GM18867 (cell line): ENCODE measurements at regions not wholly inside any gene's neighbourhood (a gene's known extent, or its start where the extent isn't known, plus 50 kb on each side); places are given as distances from the start of the nearest gene placed in this dataset.
"Not testable (repeated sequence)": the region's sequence is repeated elsewhere in the genome, so short reads cannot be mapped to it uniquely, and the experiment has no call there.

Source experiments
- ATAC-seq: cut with Tn5 transposase; IDR thresholded peaks from one replicate; pipeline ENCODE4 v1.9.1; 2021; ENCODE audit warnings: mild to moderate bottlenecking, moderate library complexity; ENCODE audit not compliant: unreplicated experiment

DNA sequence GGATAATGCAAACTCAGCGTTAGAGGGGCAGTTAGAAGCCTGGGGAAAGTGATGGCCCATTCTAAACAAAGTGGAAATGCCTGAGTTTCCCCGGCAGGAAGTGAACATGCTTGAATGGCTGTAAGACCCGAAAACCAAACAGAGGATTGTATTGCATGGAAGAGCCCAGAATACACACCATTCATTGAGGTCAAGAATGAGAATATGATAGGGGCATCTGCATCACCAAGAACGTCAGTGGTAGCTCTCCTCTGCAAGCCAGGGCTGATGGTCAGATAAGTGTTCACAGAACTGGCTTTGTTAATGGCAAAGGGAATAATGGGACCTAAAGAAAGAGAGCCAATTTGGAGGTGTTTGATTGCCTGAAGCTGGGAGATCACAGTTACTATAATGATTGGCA lies 663.4 kb downstream of the KHDRBS2 start:
- no peak for ATAC-seq

- ATAC-seq: no peak
Observed at GRCh38 chr6:61614119-61614518, 671.9 kb downstream of the KHDRBS2 start.

DNA sequence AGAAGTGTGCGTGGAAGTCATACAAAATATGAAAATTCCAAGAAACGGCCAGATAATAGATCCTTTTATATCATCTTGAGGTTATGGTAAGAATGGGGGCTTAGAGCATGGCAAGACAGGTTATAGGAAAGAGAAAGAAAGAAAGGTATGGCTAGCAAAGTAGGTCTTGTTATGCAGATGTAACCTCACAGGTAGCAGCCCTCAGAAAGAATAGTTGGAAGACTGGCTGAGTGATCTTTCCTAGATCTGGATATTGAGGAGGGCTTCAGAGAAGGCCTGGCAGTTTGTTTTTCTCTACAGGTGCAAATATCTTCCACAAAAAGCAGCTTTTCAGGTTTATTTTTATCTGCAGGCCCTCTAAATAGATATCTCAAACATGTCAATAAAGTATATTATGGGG lies 679.5 kb downstream of the KHDRBS2 start:
- ATAC-seq: no peak

DNA sequence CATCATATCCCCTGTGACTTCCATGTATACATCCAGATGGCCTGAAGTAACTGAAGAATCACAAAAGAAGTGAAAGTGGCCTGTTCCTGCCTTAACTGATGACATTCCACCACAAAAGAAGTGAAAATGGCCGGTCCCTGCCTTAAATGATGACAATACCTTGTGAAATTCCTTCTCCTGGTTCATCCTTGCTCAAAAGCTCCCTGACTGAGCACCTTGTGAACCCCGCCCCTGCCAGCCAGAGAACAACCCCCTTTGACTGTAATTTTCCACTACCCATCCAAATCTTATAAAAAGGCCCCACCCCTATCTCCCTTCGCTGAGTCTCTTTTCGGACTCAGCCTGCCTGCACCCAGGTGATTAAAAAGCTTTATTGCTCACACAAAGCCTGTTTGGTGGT lies 680.2 kb downstream of the KHDRBS2 start:
- ATAC-seq: not testable (repeated sequence)

DNA sequence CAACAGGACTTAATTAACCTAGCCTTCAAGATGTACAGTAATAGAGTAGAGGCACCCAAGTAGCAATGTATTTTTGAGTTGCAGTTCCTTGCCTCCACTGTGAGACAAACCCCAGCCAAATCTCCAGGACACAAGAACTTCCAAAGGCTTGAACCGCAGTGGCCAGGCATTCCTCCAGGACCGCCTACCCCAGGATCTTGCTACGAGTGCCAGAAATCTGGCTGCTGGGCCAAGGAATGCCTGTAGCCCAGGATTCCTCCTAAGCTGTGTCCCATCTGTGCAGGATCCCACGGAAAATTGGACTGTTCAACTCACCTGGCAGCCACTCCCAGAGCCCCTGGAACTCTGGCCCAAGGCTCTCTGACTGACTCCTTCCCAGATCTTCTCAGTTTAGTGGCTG lies 683.9 kb downstream of the KHDRBS2 start:
- not testable (repeated sequence) for ATAC-seq

DNA sequence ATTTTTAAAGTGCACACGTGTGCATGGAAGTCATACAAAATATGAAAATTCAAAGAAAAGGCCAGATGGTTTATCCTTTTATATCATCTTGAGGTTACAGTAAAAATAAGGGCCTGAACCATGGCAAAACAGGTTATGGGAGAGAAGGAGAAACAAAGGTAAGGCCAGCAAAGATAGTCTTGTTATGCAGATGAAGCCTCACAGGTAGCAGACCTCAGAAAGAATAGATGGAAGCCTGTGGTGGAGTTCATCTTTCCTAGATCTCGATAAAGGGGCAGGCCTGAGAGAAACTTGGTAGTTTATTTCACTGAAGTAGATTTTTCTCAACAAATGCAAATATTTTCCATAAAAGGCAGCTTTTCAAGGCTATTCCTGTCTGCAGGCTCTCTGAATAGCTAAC lies 693.8 kb downstream of the KHDRBS2 start:
- ATAC-seq: no peak

GRCh38 chr6:61586934-61587537 lies 699.0 kb downstream of the KHDRBS2 start:
- ATAC-seq: no peak

DNA sequence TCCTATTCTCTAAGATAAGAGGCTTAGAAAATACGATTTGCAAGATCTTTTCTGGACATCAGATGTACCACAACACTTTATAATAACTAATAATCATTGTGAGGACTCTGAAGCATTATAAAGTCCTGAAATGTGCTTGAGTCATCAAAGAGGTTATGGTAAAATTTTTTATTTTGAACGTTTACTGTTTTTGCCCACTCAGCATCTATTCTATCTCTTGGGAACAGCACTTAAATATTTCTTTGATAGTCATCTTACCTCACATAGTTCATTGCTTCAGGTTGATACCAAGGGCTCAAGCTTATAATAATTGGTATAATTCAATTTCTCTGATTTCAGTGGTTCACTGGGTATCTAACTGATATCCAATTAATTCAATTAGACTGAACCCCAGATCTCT lies 700.5 kb downstream of the KHDRBS2 start:
- ATAC-seq: no peak

DNA sequence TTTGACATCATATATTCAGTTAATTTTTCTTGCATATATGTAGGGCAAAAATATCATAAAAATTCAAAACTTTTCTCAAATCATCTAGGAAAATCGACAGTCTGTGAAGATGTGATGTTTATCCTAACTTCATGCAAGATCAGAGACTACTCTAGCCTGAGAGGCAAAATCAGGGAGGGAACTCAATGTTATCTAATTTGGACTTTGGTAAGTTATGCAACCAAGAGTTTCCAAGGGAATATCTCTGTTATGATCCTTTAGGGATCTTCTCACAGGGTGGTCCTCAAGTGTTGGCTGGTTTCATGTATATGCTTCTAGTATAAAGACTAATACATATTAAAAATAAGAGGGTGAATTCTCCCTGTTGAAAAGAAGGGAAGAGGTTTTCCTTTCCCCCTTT lies 723.9 kb downstream of the KHDRBS2 start:
- no peak for ATAC-seq

GRCh38 chr6:61558796-61559195 lies 727.2 kb downstream of the KHDRBS2 start:
- ATAC-seq: no peak

DNA sequence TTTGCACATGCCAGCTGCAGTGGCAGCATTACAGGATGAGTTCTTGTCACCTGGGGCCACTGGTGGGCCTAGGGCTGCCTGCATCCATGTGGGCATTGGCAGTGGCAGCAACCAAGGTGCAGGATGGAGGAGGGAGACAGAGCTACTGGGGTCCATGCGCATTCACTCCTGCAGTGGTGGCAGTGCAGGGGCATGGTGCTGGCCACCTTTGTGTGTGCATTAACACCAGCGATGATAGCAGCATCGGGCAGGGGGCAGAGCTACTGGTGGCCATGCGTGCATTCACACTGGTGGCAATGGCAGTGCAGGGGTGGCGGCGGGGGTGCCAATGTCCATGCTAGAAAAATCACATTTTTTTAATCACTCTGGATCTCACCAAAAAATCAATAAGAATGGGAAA lies 730.0 kb downstream of the KHDRBS2 start:
- no peak for ATAC-seq

DNA sequence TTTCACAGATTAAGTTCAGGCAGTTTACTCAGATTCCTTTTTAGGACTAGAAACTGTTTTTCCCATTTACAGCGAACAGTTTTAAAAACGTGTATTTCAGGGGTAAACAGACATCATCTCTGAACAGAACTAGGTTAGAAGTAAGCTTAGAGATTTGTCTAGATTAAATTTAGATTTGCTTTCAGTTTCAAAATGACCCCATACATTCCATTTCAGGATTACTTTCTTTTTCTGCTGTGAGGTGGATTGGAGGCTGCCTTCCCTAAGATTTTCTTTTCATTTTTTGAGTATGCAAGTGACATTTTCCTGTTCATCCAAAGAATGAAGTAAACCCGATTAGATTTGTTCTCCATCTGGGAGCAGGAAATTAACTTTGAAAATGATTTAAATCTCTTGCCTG lies 747.2 kb downstream of the KHDRBS2 start:
- peak; percentile 93 for ATAC-seq

DNA sequence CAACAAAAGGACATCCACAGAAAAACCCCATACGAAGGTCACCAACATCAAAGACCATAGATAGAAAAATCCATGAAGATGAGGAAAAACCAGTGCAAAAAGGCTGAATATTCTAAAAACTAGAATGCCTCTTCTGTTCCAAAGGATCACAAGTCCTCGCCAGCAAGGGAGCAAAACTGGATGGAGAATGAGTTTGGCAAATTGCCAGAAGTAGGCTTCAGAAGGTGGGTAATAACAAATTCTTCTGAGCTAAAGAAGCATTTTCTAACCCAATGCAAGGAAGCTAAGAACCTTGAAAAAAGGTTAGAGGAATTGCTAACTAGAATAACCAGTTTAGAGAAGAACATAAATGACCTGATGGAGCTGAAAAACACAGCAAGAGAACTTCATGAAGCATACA lies 753.3 kb downstream of the KHDRBS2 start:
- ATAC-seq: not testable (repeated sequence)
